AG04449 (cell line): ENCODE measurements at regions not wholly inside any gene's neighbourhood (a gene's known extent, or its start where the extent isn't known, plus 50 kb on each side); places are given as distances from the start of the nearest gene placed in this dataset.
A peak's percentile ranks its signal among the peaks of the same experiment; 100 is the strongest.
"Not testable (repeated sequence)": the region's sequence is repeated elsewhere in the genome, so short reads cannot be mapped to it uniquely, and the experiment has no call there.

Experiments
- CTCF ChIA-PET: fragments of 350-600 bp; formaldehyde crosslinking; extraction: SDS; loops from one replicate; lab custom pipeline; 2021; ENCODE audit warnings: antibody characterized with exemption; lab: Yijun Ruan, JAX
- POLR2A ChIA-PET: fragments of 400-600, 350-600 bp; formaldehyde crosslinking; extraction: SDS; loops from one replicate; lab custom pipeline; 2020; ENCODE audit warnings: antibody characterized with exemption, inconsistent platforms; lab: Yijun Ruan, JAX
- DNase-seq: peaks from one replicate; pipeline ENCODE4 v3.0.0-alpha.2; 2010; ENCODE audit warnings: low read depth, low spot score
- H3K4me3 ChIP-seq: 2 replicates; pipeline ENCODE4 v1.5.1; 2011; ENCODE audit warnings: low read depth, mild to moderate bottlenecking, control low read depth, low read length
- CTCF ChIP-seq: IDR thresholded peaks from one replicate; pipeline ENCODE4 v1.5.1; 2011; ENCODE audit warnings: mild to moderate bottlenecking, moderate library complexity, low read length, control low read depth, inconsistent platforms; ENCODE audit not compliant: insufficient read depth; ENCODE audit errors: missing control alignments

DNA sequence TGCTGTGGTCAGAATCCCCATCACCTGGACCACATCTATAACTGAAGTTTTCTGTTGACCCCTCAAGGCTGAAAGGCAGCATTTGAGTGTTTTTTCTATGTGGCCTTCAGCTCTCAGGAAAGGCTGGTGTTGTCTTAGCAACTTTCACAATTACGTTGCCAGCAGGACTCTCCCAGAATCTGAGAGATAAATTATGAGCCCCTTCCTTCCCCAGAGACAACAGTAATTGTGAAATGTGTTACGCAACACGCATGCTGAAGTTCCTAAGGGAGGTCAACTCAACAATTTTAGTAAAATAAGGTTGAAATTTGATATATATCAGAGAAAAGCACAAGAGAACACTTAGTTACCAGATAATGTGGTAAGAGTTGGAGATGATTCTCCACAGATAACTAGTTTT, 216.5 kb upstream of the SLC8A1 start:
- POLR2A ChIA-PET, result no interaction called here
- peak; percentile 47 for DNase-seq
- no peak overlapping the region for H3K4me3 ChIP-seq
- no peak for TF ChIP-seq CTCF
- CTCF ChIA-PET, result no interaction called here

DNA sequence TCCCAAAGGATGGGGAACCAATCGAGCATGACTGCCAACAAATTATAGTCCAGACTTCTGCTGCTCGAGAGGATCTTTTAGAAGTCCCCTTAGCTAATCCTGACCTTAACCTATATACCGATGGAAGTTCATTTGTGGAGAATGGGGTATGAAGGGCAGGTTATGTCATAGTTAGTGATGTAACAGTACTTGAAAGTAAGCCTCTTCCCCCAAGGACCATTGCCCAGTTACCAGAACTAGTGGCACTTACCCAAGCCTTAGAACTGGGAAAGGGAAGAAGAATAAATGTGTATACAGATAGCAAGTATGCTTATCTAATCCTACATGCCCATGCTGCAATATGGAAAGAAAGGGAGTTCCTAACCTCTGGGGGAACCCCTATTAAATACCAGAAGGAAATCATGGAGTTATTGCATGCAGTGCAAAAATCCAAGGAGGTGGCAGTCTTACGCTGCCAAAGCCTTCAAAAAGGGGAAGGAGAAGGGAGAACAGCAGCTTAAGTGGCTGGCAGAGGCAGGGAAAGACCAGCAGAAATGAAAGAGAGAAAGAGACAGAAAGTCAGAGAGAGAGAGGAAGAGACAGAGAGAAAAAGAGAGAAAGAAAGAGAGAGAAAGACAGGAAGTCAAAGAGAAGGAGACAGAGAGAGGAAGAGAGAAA, 224.4 kb upstream of the SLC8A1 start:
- H3K4me3 ChIP-seq, POLR2A ChIA-PET, DNase-seq, CTCF ChIA-PET: not testable (repeated sequence)

DNA sequence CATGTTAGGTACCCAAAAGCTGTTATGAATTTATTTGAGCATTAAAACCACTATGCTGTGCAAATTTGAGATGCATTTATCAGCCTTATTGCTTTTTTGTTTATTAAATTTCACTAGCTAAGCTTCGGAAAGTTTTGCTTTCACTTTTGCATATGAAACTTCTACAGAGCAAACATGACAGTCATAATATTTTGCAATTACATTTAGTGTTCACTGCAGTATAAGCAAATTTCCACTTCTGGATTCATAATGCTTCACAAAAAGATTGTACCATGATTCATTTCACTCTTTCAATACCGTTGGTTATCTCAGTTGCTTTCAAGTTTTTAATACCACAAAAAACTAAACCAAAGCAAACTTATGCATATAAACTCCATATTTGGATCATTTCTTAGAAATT, 228.7 kb upstream of the SLC8A1 start:
- TF ChIP-seq CTCF, result no peak
- no peak for DNase-seq
- ChIA-PET CTCF (no interaction called here), POLR2A (no interaction called here)
- H3K4me3 ChIP-seq, result no peak overlapping the region

GRCh38 chr2:40690036-40690435, 238.1 kb upstream of the SLC8A1 start:
- DNase-seq, result no peak
- ChIA-PET POLR2A (no interaction called here), CTCF (interaction anchor here (0.9 kb wide), 1 partner anchor 477 kb away, joined by 3 read pairs; no protein-coding TSS in a partner anchor)
- TF ChIP-seq CTCF, result no peak
- H3K4me3 ChIP-seq, result no peak overlapping the region

GRCh38 chr2:40690525-40690924, 238.6 kb upstream of the SLC8A1 start:
- no peak overlapping the region for H3K4me3 ChIP-seq
- DNase-seq, result no peak
- TF ChIP-seq CTCF, result no peak
- POLR2A ChIA-PET, result no interaction called here
- CTCF ChIA-PET, result interaction anchor here (0.9 kb wide), 1 partner anchor 477 kb away, joined by 3 read pairs; no protein-coding TSS in a partner anchor

DNA sequence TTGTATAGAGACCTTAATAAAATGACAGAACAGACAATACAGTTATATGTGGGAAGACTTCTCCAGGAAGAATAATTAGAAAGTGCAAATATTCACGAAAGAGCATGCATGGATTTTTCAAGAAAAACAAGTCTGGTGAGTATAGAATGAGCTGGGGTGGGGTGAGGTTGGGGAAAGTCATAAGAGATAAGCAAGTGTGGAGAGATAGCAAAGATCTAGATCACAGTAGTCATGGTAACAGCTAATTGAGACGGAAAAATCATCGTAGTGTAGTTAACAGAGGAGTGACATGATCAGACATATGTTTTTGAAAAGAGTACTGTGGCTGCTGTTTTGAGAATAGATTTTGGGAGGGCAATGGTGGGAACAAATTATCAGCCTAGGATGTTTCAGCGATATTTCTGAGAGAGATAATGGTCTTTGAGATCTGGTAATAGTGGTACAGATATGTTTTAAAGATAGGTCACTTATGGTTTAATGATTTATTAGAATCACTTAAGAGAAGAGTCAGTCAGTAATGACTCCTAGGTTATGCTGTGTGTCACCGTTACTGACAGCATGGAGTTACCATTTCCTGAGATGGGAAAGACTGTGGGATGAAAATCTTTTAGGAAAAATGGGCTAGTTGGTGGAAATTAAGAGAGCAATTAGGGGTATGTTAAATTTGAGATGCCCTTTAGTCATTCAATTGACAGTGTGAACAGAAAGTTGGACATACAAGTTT, 248.5 kb upstream of the SLC8A1 start:
- ChIA-PET POLR2A (no interaction called here), CTCF (no interaction called here)
- no peak for TF ChIP-seq CTCF
- DNase-seq, result no peak
- no peak overlapping the region for H3K4me3 ChIP-seq

DNA sequence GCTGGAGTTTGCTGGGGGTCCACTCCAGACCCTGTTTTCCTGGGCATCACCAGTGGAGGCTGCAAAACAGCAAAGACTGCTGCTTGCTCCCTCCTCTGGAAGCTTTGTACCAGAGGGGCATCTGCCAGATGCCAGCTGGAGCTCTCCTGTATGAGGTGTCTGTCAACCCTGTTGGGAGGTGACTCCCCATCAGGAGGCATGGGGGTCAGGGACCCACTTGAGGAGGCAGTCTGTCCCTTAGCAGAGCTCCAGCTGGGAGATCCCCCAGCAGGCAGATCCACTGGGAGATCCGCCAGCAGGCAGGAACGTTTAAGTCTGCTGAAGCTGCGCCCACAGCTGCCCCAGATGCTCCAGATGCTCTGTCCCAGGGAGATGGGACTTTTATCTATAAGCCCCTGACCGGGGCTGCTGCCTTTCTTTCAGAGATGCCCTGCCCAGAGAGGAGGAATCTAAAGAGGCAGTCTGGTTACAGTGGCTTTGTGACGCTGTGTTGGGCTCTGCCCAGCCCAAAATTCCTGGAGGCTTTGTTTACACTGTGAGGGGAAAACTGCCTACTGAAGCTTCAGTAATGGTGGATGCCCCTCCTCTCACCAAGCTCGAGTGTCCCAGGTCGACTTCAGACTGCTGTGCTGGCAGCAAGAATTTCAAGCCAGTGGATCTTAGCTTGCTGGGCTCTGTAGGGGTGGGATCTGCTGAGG, 260.5 kb upstream of the SLC8A1 start:
- H3K4me3 ChIP-seq, CTCF ChIA-PET, DNase-seq, POLR2A ChIA-PET: not testable (repeated sequence)
